Stimulated activated CD4-positive, alpha-beta T cell treated with anti-CD3 and anti-CD28 coated beads, Interleukin-1b, Interleukin-23, amount 100 ng/mL, for 1 hour (primary cell): ENCODE measurements at regions not wholly inside any gene's neighbourhood (a gene's known extent, or its start where the extent isn't known, plus 50 kb on each side); places are given as distances from the start of the nearest gene placed in this dataset.

Source experiments
- DNase-seq, 2 donors: peaks; one replicate each; pipeline ENCODE4 v3.0.0-alpha.2; 2020; ENCODE audit warnings: low read depth in 2 of 2

DNA sequence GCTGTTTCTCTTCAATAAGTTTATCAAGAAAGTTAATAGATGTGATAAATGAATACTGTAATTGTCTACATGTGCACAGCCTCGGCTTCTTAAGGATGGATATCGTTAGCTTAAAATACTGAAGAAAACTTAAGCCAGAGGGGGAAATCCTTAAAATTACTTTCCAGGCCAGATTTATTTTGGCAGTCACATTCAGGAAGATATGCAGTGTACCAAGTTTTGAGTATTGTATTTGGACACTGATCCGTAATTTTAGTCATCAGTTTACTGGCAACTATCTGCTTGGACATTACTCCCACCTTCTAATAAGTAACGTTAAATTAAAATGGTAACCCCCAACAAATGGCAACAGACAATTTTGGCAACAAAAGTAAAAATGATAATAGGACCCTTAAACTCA, 770.0 kb upstream of the ZEB2 start:
- DNase-seq = no peak

DNA sequence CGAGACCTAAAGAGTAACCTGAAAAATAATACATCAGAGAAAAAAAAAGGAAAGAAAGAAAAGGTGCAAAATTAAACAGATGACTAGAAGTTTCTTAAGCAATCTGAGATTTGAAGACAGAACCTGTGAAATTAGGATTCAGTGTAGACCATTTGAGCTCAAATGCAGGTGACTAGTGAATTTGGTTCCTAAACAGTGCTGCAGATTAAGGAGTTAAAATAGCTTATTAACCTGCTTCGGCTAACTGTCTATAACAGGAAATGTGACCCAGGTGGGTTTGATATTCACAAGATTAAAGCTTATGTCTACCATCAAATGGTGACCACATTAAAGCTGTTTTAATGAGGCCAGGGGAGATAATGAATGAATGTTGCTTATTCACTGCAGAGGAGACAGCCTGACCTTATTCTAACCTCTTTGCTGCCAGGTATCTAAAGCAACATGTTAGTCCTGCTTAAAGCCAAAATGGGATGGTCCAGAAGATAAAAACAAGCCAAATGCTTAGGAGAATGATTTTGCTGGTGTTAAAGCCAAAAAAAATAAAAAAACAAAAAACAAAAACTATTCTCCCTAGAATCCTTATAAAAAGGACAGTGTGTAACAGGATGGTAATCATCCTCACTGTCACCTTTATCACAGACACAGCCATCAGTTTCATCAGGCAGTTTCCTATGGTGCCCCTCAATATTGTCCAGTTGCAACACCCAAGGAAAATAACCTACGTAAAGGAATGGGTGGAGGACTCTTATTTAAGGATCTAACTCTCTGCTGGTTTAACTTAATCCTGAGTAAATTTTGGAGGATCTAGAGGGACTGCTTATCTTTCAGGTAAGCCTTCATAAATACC, 769.0 kb upstream of the ZEB2 start:
- DNase-seq = no peak

DNA sequence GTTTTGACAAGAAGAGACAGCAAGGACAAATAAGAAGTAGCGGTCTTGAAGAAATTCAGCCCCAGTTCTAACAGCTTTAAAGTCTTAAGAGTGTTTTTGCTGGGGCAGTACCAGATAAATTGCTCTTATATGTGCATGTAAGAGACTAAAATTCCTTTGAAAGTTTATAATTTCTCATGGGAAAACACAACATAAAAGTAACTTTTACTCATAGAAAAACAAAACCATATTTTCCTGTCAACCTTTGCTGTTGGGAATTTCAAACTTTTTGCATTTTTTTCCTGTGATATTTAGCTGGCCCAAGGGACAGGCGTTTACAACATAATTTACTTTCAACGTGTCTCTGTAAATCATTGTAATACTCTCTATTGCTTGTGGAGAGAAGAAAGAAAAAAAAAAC, 767.8 kb upstream of the ZEB2 start:
- no peak for DNase-seq

DNA sequence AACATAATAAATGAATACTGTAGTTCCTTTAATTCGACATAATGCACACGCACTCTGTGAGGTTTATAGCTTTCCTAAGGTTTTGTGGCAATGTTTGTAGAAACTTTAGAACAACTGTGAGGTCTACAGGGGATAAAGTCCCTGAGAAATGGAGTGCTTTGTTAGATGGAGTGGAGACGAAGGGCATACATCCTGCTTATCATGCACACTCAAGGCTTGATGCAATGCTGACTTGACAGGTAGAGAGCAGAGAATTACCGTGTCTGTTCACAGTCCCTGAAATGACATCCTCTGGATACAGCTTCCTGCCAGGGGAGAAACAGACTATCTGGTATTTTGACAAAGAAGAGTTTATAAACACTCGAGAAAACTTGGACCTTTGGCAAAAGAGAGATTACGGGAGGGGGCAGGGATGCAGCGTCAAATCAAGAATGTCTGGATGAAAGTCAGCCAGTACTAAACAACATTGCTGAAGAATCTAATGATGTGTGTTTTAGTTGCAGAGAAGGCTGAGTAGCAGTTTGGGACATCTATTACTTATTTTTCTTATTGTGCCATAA, 766.9 kb upstream of the ZEB2 start:
- DNase-seq = no peak

DNA sequence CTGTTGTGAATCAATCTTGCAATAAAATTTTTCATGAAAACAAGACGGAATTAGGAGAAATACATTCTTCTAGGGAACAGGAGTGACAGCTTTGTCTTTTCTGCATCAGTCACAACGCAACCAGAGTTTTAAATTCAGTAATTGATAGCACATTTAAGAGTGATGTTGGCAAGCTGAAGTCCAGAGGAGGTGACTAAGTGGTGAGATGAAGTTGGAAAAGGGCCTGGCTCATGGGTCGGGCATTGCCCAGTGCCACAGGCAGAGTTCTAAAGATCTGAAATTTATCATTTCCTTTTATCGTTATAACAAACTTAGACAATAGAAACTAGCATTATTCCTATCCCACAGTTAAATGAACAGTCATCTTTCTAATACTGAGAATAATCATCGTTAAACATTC, 764.6 kb upstream of the ZEB2 start:
- DNase-seq = no peak

DNA sequence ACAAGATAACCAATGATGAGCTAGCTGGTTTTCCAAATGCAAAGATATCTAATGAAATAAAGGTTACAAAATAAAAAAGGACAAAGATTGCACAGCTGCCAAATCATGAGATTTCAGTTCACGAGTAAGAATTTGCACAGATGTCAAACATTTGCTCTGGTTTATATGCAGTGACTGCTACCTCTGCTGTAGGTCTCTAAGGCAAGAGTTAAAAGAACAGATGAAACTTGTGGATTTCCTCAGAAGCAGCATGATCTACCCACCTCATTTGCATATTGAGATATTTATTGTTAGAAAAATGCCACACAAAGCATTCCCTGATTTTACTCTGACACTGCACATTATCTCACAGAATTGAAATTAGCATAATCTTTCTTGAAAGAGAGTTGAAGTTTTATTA, 763.2 kb upstream of the ZEB2 start:
- DNase-seq = no peak

DNA sequence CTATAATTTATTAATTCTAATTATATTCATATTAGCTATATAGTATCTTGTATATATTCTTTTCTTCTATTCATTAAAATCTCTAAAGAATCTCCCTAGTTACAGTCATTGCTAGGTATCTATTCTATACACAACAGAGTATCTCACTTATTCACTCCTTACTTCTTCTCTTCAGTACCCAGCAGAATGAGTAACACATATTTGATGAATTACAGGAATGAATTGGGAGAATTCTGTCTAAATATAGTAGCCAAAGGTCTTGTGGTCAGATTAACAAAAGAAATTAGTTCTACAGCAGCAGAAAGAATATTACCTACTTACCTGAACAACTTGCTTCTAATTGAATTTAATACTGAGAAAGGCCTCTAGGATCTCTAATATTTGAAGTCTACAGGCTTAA, 758.0 kb upstream of the ZEB2 start:
- DNase-seq = no peak

DNA sequence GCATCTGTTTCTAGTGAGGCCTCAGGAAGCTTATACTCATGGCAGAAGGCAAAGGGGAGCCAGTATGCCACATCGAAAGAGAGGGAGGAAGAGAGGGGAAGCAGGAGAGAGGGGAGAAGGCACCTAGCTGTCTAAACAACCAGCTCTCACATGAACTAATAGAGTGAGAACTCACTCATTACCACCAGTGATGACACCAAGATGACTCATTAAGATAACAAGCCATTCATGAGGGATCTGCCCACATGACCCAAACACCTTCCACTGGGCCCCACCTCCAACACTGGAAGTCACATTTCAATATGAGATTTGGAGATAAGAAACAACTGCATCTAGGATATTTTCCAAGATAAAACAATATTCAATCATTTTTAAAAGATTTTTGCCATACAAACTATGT, 753.9 kb upstream of the ZEB2 start:
- DNase-seq = no peak

DNA sequence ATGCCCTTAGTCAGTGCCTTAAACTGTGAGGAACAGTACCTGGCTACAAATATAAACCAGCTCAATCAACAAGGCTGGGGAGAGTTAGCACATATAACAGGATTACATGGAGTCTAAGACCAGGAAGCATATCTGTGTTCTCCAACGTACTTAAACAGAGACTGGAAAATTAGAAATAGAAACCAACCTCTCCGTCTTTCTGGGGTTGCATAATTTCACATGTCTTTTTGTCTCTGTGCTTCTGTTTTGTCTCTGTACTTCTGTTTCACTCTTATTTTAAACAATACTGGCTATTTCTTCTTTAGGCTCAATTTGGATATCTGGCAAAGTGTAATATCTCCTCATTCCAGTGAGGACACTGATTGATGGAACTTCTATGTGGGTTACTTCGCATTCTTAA, 749.0 kb upstream of the ZEB2 start:
- DNase-seq = no peak

DNA sequence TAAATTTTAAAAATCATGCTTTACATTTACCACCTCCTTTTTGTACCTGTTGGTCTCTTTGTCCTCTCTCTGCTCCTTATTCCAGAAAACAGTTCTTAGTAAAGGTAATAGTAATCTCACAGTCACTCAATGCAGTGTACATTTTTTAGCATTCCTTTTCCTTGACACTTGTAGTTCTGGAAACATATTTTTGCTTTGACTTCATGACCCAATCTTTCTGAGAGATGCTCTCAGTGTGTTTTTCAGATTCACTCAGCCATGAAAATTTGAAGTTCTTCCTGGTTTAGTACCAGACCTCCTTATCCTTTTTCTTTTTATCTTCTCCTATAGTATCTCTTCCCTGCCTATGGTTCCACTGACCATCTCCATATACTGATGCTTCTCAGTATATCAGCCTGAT, 747.5 kb upstream of the ZEB2 start:
- no peak for DNase-seq

DNA sequence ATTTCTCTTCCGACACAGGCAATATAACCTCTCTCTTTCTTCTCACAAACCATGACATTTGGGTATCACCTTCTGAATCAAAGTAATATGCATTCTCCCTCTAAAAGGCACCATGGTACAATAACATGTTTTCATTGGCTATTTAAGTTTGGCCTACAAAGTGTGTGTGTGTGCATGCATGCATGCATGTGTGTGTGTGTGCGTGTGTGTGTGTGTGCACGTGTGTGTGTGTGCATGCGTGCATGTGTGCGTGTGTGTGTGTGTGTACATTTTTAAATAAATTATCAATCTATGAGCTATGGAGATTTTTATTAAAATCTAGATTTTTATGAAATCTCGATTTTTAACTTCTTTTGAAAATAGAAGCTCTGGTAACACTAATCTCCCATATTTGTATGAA, 745.3 kb upstream of the ZEB2 start:
- no peak for DNase-seq

DNA sequence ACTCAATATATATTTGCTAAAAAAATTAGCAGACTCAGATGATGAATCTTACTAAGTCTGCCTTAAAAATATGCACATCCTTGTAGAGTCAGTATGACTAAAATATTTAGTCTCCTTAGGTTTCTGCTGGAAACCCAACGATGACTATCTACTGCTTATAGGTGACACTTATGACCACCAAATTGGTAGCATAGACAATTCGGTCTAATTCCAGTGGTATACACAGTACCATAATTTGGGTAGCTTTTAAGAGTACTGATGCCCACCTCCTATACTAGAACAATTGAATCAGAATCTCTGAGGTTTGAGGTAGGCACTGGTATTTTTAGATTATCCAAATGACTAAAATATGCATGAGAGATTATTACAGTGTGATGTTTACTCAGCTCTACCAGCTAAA, 740.8 kb upstream of the ZEB2 start:
- DNase-seq = no peak

DNA sequence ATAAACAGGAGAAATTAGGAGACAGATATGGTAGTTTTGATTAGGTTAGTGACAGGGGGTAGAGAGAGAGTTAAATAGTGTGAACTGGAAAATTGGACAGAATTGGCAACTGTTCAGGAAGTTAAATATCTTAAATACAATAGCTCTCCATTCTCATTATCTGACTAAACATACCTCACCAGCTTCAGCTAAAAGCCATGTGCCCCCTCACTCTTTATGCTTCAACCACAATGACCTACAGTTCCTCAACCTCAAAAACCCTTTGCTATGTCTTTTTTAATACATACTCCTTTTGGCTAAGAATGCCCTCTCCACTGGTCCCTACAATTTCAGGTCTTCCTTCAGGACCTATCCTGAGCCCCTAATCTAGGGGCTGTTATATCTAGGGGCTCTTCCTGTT, 740.2 kb upstream of the ZEB2 start:
- DNase-seq = no peak

DNA sequence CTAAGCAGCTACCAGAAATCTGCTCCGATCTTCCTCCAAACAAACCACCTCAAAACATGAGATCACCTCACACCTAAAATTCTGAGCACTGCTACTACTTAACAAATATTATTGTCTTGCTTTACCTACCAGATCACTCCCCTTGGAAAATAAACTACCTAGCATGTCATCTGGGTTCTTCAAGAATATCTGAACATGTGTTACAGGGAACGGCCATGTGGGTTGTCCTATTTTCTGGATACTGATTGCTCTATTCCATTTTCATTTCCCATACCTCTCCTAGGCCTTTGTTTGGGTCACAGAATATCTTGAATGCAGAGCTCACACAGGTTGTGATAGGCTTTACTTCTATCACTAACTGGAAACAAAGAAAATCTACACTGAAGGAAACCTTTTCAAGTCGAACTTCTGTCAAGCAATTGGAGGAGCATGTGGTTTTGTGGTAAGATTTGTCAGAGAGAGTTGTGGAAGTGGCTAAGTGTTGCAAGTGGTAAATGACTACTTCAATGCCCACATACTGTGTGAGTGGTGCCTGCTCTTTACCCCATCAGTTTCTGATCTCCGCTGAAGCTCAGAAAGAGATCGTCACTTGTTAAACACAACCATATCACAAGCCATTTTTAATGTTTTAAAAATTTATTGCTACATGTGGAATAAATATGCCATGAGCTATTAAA, 739.1 kb upstream of the ZEB2 start:
- no peak for DNase-seq

DNA sequence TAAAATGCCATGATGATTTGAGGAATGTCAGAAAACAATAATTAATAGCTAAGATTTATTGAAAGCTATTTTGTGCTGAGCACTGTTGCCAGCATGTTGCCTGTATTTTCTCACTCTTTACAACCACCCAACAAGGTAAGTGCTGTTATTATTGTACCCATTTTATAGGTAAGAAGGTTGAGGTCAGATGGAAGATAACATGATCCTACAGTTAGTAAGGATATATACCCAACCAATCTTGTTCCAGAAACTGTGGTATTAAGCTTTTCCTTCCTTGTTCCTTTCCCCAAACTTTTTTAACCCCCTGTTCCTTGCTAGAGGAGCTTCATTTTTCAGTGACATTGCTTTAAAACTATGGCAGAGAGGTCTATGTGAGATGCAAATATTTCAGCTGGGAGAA, 738.0 kb upstream of the ZEB2 start:
- no peak for DNase-seq

DNA sequence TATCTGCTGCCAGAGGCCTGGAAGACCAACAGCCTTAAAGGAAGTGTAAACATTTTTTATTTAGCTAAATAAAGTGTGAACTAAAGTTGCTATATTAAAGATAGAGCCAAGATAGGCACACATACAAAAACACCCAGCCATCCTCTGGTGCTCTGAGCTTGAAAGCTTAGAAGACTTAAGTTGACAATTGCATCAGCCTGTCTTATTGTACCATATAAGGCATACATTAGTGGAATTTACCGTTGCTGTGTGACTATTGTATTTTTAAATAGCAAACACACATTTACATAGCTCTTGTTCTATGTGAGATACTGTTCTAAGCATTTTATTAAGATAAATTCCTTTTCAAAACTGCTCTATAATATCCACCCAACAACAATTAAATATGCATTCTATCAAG, 736.6 kb upstream of the ZEB2 start:
- no peak for DNase-seq

DNA sequence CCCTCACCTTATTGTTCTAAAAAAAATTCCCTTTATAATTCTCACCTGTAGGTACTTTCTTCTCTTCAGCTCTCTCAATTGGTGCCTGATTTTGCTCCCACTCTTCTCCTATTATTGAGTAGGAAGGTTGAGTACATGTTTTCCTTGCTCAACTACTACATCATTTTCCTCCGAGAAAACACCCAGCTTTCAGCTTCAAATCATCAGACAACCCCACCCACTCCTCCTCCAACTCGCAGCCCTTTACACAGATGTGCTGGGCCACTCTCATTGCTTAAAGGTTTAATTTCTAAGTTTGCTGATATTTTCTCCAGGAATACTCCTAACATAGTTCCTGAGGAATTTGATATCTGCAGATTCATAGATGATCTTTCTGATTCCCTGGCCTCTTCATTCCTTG, 734.4 kb upstream of the ZEB2 start:
- DNase-seq = no peak

DNA sequence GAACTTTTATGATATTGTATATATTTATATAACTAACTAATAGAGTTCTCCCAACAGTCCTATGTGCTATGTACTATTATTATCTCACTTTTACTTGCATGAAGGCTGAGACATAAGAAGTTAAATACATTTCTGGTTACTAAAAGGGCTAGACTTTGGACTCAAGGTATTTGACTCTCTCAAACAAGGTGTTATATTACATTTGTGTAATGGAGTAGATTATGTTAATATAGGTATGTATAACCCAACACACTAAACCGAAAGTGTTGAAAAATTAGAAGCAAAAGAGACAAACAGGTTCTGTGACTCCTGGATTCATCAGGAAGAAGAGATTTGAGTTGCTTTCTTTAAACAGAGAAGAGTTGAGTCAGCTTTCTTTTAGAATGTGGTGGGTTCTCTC, 733.6 kb upstream of the ZEB2 start:
- DNase-seq = no peak

DNA sequence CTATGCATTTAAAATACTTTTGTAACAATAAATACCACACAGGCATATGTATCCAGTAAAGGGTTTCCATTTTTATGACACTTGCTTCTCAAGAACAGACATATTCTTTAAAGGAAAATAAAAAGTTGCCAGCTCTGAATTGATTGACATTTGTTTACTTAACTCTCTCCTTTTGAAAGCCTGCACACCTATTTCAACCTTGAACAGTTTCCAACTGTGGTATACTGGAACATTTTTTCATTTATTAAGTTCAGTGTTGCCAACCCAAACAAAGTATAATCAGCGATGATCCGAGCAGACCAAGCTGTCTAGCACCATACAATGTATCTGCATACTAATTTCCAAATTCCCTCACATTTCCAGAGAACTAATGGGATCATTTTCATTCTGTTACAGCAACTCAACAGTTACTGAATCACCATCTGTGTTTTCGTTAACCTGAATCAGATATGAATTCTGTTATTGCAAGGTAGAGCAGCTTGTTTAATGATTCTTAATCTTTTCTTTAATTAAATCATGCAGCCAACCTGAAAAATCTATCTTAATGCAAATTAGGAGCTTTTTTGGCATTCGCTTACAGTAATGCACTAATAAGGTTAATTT, 725.5 kb upstream of the ZEB2 start:
- no peak for DNase-seq

DNA sequence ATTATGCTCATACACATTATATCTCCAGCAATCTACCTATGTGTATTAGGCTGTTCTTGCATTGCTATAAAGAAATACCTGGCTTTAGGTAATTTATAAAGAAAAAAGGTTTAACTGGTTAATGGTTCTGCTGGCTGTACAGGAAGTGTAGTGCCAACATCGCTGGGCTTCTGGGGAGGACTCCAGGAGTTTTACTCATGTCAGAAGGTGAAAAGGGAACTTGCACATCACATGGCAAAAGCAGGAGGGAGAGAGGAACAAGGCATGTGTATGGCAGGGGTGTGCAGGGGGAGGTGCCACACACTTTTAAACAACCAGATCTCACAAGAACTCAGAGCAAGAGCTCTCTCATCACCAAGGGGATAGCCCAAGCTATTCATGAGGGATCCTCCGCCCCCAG, 715.4 kb upstream of the ZEB2 start:
- no peak for DNase-seq

DNA sequence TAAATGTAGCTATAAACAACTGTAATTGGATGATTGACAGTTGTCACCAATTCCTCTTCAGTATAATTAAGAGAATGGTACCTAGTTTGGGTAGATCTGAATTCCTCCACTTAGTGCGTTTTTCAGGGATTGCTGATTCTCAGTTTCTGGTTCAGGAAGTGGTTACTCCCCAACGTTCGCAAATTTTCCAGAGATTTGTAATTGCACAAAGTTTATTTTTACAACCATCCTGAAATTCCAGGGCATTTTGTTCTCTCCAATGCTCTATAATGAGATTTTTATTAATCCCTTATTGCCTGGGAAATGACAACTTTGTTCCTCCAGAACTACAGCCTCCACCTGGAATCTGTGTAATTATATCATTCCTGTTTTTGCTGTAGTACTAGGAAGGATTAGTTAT, 710.6 kb upstream of the ZEB2 start:
- no peak for DNase-seq

DNA sequence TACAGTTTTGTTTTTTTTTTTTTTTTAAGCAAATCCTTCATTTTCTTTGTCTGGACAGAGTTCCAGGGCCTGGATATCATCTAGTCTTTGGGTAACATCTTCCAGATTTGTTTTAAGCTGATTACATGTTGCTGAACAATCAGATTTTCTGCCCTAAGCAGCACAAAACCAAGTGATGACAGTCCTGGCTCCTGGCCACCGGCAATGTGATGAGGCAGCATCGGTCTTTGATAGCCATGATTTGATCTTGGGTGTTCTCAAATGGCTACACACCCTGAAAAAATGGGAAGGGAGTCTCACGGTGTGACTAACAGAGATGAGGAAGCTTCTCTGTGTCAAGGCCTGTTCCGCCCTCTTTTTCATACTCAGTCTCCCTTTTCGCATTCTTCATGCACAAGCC, 708.6 kb upstream of the ZEB2 start:
- DNase-seq = no peak

DNA sequence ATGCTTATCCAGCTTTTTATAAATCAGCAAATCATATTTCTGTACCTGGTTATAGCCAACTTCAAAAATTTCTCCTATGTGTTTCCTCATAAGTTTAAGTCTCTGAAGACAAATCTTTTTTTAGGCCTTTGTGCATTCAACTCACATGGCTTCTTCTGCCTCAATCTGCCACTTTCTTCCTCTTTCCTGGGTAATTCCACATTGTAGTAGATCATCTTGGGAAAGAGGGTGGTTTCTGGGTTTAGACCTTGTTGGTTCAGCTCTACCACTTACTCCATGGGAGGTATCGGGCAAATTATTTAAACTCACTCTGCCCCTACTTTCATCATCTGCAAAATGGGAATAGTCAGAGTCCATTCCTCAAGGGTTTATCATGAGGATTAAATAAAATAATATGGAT, 707.0 kb upstream of the ZEB2 start:
- DNase-seq = no peak
